WTC11 (cell line): ENCODE measurements at regions not wholly inside any gene's neighbourhood (a gene's known extent, or its start where the extent isn't known, plus 50 kb on each side); places are given as distances from the start of the nearest gene placed in this dataset.
"Not testable (repeated sequence)": the region's sequence is repeated elsewhere in the genome, so short reads cannot be mapped to it uniquely, and the experiment has no call there.

Experiments used
- ATAC-seq: fragments of 200-7000 bp; cut with Tn5 transposase; 2 replicates; pipeline ENCODE4 v1.10.0; 2021; ENCODE audit warnings: mild to moderate bottlenecking, moderate library complexity
- CTCF ChIA-PET: fragments of 300-600 bp; sonication (Branson Sonifier 250); formaldehyde crosslinking; loops from one replicate; lab custom pipeline; 2021; ENCODE audit warnings: antibody characterized with exemption; lab: Charles Lee
- POLR2A ChIA-PET: fragments of 350-600 bp; sonication (Branson Sonifier 250); formaldehyde crosslinking; loops from one replicate; lab custom pipeline; 2021; ENCODE audit warnings: antibody characterized with exemption; lab: Charles Lee
- DNase-seq: peaks from one replicate; pipeline ENCODE4 v3.0.0; 2021; ENCODE audit warnings: low spot score
- H3K27ac Mint-ChIP-seq: 2 replicates; pipeline ENCODE4 v1.8.0; 2021; ENCODE audit warnings: mixed read lengths
- H3K27me3 Mint-ChIP-seq: 2 replicates; pipeline ENCODE4 v1.8.0; 2021; ENCODE audit warnings: low read depth, mild to moderate bottlenecking, moderate library complexity, mixed read lengths
- H3K36me3 Mint-ChIP-seq: 2 replicates; pipeline ENCODE4 v1.8.0; 2021; ENCODE audit warnings: mixed read lengths
- H3K4me1 Mint-ChIP-seq: 2 replicates; pipeline ENCODE4 v1.8.0; 2022; ENCODE audit warnings: mixed read lengths
- H3K4me3 Mint-ChIP-seq: 2 replicates; pipeline ENCODE4 v1.8.0; 2021; ENCODE audit warnings: mild to moderate bottlenecking, moderate library complexity, mixed read lengths
- H3K9me3 Mint-ChIP-seq: 2 replicates; pipeline ENCODE4 v1.8.0; 2021; ENCODE audit warnings: mixed read lengths
- ELF4 ChIP-seq: sonication (generic); formaldehyde crosslinking; IDR thresholded peaks from 2 replicates; pipeline ENCODE4 v1.8.1; 2022; ENCODE audit warnings: low read depth, mild to moderate bottlenecking, moderate library complexity, missing genetic modification reagents
- FOXK1 ChIP-seq: sonication (generic); formaldehyde crosslinking; IDR thresholded peaks from 2 replicates; pipeline ENCODE4 v1.8.0; 2022; ENCODE audit warnings: mild to moderate bottlenecking, moderate library complexity, missing genetic modification reagents
- FOXP1 ChIP-seq: sonication (generic); formaldehyde crosslinking; IDR thresholded peaks from 2 replicates; pipeline ENCODE4 v1.8.0; 2022; ENCODE audit warnings: missing genetic modification reagents, mild to moderate bottlenecking, moderate library complexity, borderline replicate concordance
- GRHL2 ChIP-seq: fragments of 250-450 bp; sonication (Bioruptor Pico); IDR thresholded peaks from 2 replicates; pipeline ENCODE4 v1.8.0; 2022; ENCODE audit warnings: mild to moderate bottlenecking, moderate library complexity; ENCODE audit not compliant: insufficient replicate concordance, severe bottlenecking
- IRF2 ChIP-seq: sonication (generic); formaldehyde crosslinking; IDR thresholded peaks from 2 replicates; pipeline ENCODE4 v1.8.0; 2022; ENCODE audit warnings: low read depth, missing genetic modification reagents, borderline replicate concordance
- JUN ChIP-seq: sonication (generic); formaldehyde crosslinking; IDR thresholded peaks from 2 replicates; pipeline ENCODE4 v1.8.0; 2023; ENCODE audit warnings: mild to moderate bottlenecking, missing genetic modification reagents
- NFE2L1 ChIP-seq: sonication (generic); formaldehyde crosslinking; IDR thresholded peaks from 2 replicates; pipeline ENCODE4 v1.8.1; 2023; ENCODE audit warnings: missing genetic modification reagents
- NR3C1 ChIP-seq: sonication (generic); formaldehyde crosslinking; conservative IDR thresholded peaks from 2 replicates; pipeline ENCODE4 v1.8.1; 2023; ENCODE audit warnings: low read depth, mild to moderate bottlenecking, missing genetic modification reagents
- OVOL2 ChIP-seq: fragments of 250-450 bp; sonication (Bioruptor Pico); IDR thresholded peaks from 2 replicates; pipeline ENCODE4 v1.9.0; 2021; ENCODE audit warnings: mild to moderate bottlenecking, borderline replicate concordance
- TCF7 ChIP-seq: sonication (generic); formaldehyde crosslinking; IDR thresholded peaks from 2 replicates; pipeline ENCODE4 v1.8.0; 2022; ENCODE audit warnings: mild to moderate bottlenecking, low read depth, missing genetic modification reagents, moderate library complexity
- ZNF219 ChIP-seq: sonication (generic); formaldehyde crosslinking; IDR thresholded peaks from 2 replicates; pipeline ENCODE4 v1.8.0; 2023; ENCODE audit warnings: missing genetic modification reagents, mild to moderate bottlenecking, borderline replicate concordance
- TF ChIP-seq, protein P1 (sequence below): sonication (generic); formaldehyde crosslinking; IDR thresholded peaks from 2 replicates; pipeline ENCODE4 v1.8.1; 2023; ENCODE audit warnings: mild to moderate bottlenecking, moderate library complexity, missing genetic modification reagents
- TF ChIP-seq, protein P2 (sequence below): sonication (generic); formaldehyde crosslinking; IDR thresholded peaks from 2 replicates; pipeline ENCODE4 v1.8.1; 2022; ENCODE audit warnings: mild to moderate bottlenecking, moderate library complexity, missing genetic modification reagents
- TF ChIP-seq, protein P3 (sequence below): fragments of 250-450 bp; sonication (Bioruptor Pico); IDR thresholded peaks from 2 replicates; pipeline ENCODE4 v2.1.2; 2022; ENCODE audit warnings: mild to moderate bottlenecking, moderate library complexity
- TF ChIP-seq, protein P4 (sequence below): sonication (generic); formaldehyde crosslinking; IDR thresholded peaks from 2 replicates; pipeline ENCODE4 v1.8.1; 2022; ENCODE audit warnings: low read depth, missing genetic modification reagents, borderline replicate concordance
- TF ChIP-seq, protein P5 (sequence below): sonication (generic); formaldehyde crosslinking; IDR thresholded peaks from 2 replicates; pipeline ENCODE4 v1.8.0; 2022; ENCODE audit warnings: mild to moderate bottlenecking, missing genetic modification reagents
- TF ChIP-seq, protein P6 (sequence below): sonication (generic); formaldehyde crosslinking; IDR thresholded peaks from 2 replicates; pipeline ENCODE4 v1.8.1; 2023; ENCODE audit warnings: mild to moderate bottlenecking, missing genetic modification reagents, moderate library complexity
- TF ChIP-seq, protein P7 (sequence below): sonication (generic); formaldehyde crosslinking; IDR thresholded peaks from 2 replicates; pipeline ENCODE4 v1.8.0; 2022; ENCODE audit warnings: mild to moderate bottlenecking, missing genetic modification reagents
- TF ChIP-seq, protein P8 (sequence below): sonication (generic); formaldehyde crosslinking; IDR thresholded peaks from 2 replicates; pipeline ENCODE4 v1.8.0; 2022; ENCODE audit warnings: mild to moderate bottlenecking, missing genetic modification reagents

DNA sequence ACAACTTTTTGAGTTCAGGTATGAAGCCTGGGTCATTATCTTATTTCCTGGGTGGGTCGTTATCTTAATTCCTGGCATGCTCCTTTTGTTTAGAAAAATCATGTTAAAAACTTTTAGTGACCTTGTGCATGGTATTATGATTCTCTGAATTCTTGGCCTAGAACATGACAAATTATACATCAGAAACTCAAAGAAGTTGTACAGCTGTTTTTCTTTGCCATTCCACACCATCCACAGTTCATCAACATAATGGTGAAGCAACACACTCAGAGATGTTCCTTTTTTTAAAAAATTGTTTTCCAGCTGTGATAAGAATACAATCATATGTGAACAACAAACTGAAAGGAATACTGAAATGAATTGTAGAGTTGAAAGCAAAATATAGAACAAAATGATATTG is 149.2 kb upstream of the SEMA3D start (continued):
- TF ChIP-seq, protein P1, sequence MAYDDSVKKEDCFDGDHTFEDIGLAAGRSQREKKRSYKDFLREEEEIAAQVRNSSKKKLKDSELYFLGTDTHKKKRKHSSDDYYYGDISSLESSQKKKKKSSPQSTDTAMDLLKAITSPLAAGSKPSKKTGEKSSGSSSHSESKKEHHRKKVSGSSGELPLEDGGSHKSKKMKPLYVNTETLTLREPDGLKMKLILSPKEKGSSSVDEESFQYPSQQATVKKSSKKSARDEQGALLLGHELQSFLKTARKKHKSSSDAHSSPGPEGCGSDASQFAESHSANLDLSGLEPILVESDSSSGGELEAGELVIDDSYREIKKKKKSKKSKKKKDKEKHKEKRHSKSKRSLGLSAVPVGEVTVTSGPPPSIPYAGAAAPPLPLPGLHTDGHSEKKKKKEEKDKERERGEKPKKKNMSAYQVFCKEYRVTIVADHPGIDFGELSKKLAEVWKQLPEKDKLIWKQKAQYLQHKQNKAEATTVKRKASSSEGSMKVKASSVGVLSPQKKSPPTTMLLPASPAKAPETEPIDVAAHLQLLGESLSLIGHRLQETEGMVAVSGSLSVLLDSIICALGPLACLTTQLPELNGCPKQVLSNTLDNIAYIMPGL (CRISPR knock-in tag) = no peak
- TF ChIP-seq, protein P2, sequence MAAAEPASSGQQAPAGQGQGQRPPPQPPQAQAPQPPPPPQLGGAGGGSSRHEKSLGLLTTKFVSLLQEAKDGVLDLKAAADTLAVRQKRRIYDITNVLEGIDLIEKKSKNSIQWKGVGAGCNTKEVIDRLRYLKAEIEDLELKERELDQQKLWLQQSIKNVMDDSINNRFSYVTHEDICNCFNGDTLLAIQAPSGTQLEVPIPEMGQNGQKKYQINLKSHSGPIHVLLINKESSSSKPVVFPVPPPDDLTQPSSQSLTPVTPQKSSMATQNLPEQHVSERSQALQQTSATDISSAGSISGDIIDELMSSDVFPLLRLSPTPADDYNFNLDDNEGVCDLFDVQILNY (CRISPR knock-in tag) = no peak
- no peak for TF ChIP-seq JUN (CRISPR knock-in tag)
- no peak for TF ChIP-seq FOXP1 (CRISPR knock-in tag)
- TF ChIP-seq ELF4 (CRISPR knock-in tag) = no peak

DNA sequence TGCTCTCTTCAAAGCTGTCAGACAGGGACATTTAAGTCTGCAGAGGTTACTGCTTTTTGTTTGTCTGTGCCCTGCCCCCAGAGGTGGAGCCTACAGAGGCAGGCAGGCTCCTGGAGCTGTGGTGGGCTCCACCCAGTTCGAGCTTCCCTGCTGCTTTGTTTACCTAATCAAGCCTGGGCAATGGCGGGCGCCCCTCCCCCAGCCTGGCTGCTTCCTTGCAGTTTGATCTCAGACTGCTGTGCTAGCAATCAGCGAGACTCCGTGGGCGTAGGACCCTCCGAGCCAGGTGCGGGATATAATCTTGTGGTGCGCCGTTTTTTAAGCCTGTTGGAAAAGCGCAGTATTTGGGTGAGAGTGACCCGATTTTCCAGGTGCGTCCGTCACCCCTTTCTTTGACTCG is 148.3 kb upstream of the SEMA3D start:
- peak overlapping the region; percentile 53 for H3K4me3 Mint-ChIP-seq
- peak; percentile 65 for DNase-seq
- H3K27ac Mint-ChIP-seq, H3K27me3 Mint-ChIP-seq, POLR2A ChIA-PET, H3K9me3 Mint-ChIP-seq, CTCF ChIA-PET, H3K36me3 Mint-ChIP-seq, ATAC-seq: not testable (repeated sequence)
- peaks cover 21% of the 10 kb centered on the region for H3K4me1 Mint-ChIP-seq

DNA sequence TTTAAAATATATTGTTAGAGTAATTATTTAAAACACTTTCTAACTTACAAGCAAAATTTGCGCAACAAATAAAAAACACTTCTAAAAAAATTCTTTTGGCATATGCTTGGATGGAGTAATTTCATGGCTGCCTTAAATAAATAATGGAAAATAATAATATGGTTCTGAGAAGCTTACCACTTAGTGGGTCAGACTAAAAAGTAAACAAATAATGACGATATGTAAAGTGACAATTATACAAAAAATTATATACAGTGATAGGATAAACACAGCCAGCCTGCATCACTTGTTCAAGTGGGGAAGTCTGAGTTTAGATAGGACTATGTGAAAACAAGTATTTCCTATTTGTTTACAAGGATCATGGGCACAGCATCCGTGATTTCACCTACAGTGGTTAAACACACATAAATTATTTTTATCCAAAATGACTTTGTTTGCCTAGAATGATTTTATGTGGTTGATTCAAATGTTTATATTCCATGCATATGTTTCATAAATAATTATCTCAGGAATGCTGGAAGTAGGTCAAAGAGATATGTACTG is 141.7 kb upstream of the SEMA3D start:
- Mint-ChIP-seq H3K4me1 (no peaks in the 10 kb centered on the region), H3K36me3 (no peaks in the 10 kb centered on the region), H3K4me3 (no peak overlapping the region), H3K27me3 (no peaks in the 10 kb centered on the region), H3K27ac (no peak overlapping the region), H3K9me3 (no peaks in the 10 kb centered on the region)
- DNase-seq = no peak
- ATAC-seq = no peak
- no peak for TF ChIP-seq GRHL2 (CRISPR knock-in tag)
- TF ChIP-seq, protein P3, sequence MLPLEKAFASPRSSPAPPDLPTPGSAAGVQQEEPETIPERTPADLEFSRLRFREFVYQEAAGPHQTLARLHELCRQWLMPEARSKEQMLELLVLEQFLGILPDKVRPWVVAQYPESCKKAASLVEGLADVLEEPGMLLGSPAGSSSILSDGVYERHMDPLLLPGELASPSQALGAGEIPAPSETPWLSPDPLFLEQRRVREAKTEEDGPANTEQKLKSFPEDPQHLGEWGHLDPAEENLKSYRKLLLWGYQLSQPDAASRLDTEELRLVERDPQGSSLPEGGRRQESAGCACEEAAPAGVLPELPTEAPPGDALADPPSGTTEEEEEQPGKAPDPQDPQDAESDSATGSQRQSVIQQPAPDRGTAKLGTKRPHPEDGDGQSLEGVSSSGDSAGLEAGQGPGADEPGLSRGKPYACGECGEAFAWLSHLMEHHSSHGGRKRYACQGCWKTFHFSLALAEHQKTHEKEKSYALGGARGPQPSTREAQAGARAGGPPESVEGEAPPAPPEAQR (CRISPR knock-in tag) = no peak
- no peak for TF ChIP-seq OVOL2 (CRISPR knock-in tag)
- no peak for TF ChIP-seq TCF7
- ChIA-PET POLR2A (no interaction called here), CTCF (no interaction called here)

DNA sequence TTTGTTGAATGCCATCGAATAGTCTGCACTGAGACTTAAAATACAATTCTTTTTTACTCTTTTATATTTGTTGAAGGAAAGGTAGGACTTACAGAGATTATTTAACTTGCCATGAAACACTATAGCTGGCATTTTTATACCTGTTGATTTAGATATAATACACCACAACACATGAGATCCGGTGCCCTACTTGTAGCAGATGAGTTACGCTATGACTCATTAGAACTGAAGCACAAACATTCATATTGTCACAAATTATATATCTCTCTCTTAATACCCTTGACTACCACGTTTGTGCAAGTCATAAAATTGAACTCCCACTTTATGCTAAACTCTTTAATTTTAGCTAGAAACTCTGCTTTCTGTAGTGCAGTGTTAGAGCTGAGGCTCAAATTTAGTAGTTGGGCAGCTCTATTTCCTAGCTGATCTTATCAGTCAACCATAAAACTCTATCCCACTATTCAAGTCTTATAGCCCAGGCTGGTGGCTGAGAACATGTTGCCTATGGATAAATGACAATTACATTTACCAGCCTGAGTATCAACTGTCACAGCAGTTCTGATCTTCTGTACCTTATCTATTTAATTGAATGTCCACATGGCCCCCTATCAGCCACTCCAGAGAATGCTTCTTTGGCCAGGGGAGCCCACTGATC is 137.4 kb upstream of the SEMA3D start:
- no peak for DNase-seq
- POLR2A ChIA-PET = no interaction called here
- H3K4me1 Mint-ChIP-seq = no peaks in the 10 kb centered on the region
- no peaks in the 10 kb centered on the region for H3K9me3 Mint-ChIP-seq
- CTCF ChIA-PET = interaction anchor here (0.6 kb wide), 1 partner anchor 506 kb away, joined by 3 read pairs; no protein-coding TSS in a partner anchor
- no peaks in the 10 kb centered on the region for H3K27me3 Mint-ChIP-seq
- no peaks in the 10 kb centered on the region for H3K36me3 Mint-ChIP-seq
- TF ChIP-seq, protein P4, sequence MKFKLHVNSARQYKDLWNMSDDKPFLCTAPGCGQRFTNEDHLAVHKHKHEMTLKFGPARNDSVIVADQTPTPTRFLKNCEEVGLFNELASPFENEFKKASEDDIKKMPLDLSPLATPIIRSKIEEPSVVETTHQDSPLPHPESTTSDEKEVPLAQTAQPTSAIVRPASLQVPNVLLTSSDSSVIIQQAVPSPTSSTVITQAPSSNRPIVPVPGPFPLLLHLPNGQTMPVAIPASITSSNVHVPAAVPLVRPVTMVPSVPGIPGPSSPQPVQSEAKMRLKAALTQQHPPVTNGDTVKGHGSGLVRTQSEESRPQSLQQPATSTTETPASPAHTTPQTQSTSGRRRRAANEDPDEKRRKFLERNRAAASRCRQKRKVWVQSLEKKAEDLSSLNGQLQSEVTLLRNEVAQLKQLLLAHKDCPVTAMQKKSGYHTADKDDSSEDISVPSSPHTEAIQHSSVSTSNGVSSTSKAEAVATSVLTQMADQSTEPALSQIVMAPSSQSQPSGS (CRISPR knock-in tag) = no peak
- TF ChIP-seq, protein P5, sequence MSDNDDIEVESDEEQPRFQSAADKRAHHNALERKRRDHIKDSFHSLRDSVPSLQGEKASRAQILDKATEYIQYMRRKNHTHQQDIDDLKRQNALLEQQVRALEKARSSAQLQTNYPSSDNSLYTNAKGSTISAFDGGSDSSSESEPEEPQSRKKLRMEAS = no peak
- TF ChIP-seq, protein P6, sequence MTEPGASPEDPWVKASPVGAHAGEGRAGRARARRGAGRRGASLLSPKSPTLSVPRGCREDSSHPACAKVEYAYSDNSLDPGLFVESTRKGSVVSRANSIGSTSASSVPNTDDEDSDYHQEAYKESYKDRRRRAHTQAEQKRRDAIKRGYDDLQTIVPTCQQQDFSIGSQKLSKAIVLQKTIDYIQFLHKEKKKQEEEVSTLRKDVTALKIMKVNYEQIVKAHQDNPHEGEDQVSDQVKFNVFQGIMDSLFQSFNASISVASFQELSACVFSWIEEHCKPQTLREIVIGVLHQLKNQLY = no peak
- TF ChIP-seq ZNF219 (no peak), NFE2L1 (no peak), IRF2 (CRISPR knock-in tag) (no peak), FOXK1 (CRISPR knock-in tag) (no peak), NR3C1 (CRISPR knock-in tag) (no peak)
- TF ChIP-seq, protein P7, sequence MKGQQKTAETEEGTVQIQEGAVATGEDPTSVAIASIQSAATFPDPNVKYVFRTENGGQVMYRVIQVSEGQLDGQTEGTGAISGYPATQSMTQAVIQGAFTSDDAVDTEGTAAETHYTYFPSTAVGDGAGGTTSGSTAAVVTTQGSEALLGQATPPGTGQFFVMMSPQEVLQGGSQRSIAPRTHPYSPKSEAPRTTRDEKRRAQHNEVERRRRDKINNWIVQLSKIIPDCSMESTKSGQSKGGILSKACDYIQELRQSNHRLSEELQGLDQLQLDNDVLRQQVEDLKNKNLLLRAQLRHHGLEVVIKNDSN (CRISPR knock-in tag) = no peak
- TF ChIP-seq, protein P8, sequence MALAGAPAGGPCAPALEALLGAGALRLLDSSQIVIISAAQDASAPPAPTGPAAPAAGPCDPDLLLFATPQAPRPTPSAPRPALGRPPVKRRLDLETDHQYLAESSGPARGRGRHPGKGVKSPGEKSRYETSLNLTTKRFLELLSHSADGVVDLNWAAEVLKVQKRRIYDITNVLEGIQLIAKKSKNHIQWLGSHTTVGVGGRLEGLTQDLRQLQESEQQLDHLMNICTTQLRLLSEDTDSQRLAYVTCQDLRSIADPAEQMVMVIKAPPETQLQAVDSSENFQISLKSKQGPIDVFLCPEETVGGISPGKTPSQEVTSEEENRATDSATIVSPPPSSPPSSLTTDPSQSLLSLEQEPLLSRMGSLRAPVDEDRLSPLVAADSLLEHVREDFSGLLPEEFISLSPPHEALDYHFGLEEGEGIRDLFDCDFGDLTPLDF (CRISPR knock-in tag) = no peak
- ATAC-seq = peak; percentile 48; the same call in 1 of the 2 replicates
- H3K4me3 Mint-ChIP-seq = no peak overlapping the region
- H3K27ac Mint-ChIP-seq = no peak overlapping the region
